HG03135 (cell line): ENCODE measurements at regions not wholly inside any gene's neighbourhood (a gene's known extent, or its start where the extent isn't known, plus 50 kb on each side); places are given as distances from the start of the nearest gene placed in this dataset.
"Not testable (repeated sequence)": the region's sequence is repeated elsewhere in the genome, so short reads cannot be mapped to it uniquely, and the experiment has no call there.

ENCODE experiments used
- ATAC-seq: cut with Tn5 transposase; IDR thresholded peaks from one replicate; pipeline ENCODE4 v1.9.1; 2021; ENCODE audit warnings: mild to moderate bottlenecking, moderate library complexity; ENCODE audit not compliant: unreplicated experiment

DNA sequence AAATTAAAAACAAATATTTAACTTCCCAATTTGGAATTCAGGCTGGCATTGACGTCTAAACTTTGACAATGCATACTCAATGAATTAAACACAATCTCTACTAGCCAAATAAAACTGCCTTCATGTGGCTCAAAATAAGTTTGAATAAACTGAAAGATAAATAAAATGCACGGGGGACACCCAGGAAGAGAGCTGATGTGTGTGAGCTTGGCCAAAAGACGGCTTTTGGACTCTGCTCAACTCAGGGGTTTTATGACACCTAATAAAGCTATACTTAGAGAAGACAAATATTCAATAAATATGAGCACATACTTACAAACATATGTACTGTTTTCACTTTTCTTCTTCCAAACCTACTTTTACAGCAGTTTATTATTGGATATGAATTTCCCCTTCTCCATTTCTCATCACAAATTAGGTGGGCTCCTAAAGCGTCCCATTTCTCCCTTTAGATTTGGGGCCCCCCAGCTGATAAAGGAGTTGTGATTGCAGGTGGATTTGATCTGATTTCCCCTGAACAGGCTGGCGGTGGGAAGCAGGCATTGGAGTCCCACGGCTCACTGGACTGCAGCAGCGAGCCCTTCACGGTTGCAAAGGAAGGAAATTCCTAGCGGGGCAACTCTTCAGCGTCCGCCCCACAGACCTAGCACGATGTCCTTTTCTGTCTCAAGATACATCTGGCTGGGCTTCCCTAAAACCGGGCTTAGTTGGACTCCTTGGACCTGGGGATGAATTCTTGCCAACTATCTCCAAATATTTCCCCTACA, 79.6 kb downstream of the INSIG1 start:
- no peak for ATAC-seq

DNA sequence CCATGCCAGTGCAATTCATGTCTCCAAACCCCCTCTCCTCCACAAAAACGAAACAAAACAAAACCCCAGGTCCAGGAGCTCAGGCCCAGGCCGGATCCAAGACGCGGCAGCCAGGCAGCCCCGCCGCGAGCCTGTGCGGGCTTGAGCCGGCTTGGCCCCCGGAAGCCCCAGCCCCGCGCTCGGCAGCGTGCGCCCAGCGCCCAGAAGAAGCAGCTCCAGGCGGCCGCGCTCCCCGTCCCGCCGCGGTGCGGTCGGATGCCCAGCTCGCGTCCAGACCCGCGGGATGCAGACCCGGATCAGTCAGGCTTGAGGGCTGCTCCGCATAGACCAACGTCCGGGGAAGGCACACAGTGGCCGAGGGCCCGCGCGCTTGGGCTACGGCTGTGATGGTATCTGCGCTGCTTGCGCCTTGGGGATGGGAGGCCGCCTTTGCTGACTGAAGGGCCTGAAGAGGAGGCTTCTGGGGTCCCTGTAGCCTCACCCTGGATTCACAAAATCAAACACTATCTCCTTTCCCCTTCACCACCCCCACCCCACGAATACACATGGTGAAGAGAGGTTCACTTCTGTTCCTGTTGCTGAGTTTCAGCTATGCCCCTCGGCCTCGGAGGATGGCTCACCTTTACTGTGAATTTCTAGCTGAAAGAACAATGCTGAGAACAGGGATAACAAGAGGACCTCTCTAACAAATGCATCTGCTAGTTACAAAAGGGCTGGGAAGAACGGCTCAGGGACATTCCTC, 79.9 kb upstream of the EN2 start:
- ATAC-seq: no peak

DNA sequence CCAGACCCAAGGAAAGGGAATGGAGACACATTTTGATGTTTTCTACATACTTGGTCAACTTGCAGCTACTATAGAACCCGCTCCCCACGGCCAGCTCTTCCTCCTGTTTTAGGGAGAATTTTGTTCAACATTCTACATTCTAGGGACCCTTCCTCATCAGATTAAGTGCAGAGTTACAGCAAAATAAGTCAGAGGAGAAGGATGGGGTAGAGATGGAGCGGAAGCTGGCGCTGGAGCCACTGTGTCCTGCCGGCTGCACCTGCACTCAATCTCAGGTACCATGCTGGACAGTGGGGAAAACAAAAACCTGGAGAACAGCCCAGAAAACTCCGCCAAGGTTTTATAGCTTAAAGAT, 79.4 kb upstream of the EN2 start:
- no peak for ATAC-seq

DNA sequence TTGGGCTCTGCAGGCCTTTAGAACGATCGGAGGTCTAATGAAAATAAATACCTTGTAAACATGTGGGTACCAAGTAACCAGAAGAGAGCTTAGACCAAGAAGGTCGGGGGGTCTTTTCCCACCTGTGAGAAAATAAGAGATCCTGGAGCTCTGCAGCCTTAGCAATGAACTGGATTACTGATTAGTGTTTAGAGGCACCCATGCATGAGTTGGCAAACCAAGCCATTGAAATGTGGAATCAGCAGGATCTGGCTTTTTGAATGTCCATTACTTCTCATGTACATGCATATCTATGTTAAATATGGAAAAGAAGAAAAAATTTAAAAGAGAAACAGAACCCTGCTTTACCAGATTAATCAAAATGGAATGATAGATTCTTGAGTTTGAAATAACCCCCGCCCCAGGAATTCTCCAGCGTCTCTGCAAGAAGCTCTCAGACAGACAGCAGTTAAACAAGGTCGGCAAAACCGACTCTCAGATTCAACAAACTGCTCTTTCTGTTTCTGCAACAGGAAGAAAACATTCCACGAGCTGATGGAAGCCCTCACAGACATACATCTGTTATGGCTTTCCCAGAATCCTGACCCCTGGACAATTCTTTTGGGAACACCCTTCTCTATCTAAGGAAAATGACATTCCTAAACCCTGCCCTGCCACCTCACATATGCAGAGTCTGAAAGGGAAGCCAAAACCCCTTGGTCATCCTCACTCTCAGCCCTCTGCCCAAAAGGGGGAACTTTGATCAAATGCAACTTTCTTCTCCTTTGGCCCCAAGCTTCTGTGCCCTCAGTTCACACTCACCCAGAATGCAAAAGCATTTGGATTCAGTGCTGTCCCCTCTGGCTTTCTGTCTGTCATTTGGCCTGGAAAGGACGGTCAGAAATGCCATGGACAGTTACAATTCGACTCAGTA, 78.7 kb upstream of the EN2 start:
- no peak for ATAC-seq

DNA sequence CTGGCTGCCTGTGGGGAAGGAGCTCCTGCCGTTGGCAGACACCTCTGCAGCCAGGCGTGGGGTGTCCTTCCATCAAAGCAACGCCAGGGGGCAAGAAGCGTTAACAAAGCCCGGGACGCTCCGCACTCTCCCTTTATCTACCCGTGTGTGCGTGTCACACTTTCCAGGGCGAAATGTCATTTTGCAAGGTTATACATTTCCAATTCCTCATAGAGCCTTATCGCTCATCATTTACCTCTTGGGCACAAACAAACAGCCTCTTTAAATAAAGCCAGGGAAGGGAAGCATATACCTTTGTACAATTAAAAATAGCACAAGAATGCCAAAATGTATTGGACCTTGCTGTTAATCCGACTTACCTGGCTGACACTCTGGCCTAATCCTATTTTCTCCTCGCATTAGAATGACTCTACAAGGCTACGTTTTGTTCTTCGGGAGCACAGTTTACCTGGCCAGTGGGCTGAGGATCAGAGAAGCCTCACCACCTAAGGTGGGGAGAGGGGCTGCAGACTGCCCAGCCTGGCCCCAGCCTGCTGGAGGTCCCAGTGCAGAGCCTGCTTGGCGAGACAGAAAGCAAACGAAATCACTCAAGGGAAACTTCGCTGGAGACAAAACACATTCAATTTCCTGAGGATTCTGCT, 77.6 kb upstream of the EN2 start:
- ATAC-seq: peak; percentile 70

DNA sequence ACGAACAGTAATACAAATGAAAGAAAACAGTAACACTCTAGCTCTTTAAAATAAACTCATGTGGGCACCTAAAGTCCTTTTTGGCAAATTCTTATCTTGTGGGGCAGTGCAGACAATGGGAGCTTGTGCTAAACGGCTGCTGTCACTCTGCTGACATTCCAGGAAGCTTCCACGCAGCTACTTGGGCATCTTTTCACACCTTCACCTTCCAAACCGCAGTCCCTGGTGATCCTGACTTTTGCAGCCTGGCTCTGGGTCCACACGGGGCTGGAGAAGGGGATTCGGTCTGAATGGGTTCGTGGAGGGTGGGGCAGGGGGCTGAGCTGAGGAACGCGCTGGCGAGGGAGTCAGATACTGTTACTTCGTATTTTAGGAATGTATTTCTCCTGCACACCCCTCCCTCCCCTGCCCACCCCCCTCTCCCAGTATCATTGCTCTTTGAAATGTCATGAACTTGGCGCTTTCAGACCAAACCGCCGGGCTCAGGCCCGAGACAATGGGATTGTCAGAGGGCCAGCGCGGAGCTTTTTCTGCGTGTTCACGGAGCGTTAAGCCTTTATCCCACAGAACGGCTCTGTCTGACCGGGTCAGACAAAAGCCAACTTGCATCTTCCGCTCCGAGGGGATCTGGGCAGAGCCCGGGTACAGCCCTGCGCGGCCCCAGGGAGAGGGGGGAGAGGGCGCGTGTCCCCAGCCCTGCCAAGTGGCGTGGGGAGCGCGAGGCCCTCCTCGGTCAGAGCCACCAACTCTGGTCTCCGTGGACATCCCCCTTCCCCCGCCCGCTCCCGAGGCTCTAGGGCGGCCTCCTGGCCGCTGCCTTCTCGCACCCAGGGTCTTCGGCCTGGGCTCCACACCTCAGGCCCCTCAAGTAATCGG, 76.7 kb upstream of the EN2 start:
- no peak for ATAC-seq

DNA sequence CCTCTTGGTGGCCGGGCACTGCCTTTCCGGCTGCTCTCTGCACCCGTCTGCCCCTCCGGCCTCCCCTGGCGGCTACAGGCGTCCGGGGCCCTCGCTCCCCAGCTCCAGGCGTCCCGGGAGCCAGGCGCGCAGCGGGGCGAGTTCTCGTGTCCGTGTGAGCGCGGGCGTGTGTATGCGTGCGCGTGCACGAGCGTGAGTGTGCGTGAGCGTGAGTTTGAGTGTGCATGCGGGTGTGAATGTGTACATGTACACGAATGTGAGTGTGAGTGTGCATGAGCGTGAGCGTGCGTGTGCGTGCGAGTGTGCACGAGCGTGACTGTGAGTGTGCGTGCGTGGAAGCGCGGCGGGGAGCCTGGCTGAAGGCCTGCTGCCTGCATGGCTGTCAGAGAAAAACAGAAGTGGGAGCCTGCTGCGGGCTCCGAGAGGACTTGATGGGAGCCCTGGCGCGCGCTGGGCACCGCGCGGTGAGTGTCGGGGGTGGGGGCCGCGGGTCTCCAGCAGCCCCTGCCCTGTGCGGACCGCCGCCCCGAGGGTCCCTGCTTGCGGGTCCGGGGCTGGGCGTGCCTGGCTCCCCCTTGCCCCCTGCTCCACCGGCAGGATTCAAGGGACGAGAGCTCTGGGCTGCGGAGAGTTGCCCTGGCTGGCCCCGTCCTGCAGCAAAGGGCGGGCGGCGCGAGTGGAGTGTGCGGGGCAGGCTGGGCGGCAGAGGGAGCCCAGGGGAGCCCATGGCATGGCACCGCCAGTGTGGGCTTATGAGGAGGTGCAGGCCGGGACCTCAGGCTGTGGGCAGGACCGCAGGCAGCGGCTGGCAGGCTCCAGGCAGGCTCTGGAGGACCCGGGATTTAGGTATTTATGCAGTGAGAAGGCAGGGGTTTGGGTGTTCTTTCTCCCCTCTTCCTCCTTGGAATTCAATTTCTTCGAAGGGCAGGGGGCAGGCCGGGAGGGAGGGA, 75.8 kb upstream of the EN2 start:
- no peak for ATAC-seq

DNA sequence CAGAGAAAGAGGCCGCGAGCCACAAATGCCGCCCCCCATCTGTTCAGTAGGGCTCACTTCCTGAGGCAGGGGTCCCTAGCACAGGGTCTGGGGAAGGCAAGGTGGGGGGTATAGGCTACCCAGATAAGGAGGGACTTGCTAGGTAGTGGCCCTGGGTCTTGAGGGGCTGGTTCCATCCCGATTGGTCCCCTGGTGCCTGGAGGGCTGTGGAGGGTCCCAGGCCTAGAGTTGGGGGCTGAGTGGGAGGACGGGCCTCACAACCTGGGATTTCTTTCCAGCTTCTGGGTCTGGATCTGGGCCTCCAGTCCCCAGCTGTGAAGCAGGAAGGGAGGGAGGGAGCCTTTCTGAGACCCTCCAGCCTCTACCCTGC, 75.1 kb upstream of the EN2 start:
- no peak for ATAC-seq

DNA sequence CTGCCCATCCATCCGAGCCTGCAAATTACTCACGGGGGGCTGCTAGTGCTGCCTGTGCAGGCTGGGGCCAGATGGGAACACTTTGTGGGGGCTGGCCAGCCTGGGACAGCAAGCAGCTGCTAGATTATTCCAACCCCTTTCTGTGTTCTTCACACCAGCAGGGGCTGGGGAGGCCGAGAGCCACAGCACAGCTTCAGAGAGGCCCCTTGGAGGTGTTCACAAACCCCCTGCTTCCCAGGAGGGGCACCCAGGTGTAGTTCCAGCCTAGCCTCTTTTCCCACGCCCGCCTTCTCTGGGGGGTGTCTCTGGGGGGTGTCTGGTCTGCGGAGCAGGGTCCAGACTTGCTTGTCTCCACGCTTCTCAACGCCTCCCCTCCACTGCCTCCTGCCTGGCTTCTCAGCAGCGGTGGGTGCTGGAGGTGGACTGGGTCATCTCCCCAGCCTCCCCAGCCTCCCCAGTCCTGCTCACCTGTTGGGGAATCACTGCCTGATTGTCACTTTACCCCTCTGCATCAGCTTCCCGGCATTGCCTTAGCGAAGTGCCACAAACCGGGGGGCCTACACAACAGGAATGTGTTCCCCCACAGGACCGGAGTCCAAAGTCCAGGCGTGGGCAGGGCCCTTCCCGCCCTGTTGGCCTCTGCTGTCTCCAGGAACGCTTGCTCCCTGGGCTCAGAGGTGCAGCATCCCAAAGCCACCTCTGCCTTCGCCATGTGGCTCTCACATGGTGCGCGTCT, 74.0 kb upstream of the EN2 start:
- ATAC-seq: no peak

DNA sequence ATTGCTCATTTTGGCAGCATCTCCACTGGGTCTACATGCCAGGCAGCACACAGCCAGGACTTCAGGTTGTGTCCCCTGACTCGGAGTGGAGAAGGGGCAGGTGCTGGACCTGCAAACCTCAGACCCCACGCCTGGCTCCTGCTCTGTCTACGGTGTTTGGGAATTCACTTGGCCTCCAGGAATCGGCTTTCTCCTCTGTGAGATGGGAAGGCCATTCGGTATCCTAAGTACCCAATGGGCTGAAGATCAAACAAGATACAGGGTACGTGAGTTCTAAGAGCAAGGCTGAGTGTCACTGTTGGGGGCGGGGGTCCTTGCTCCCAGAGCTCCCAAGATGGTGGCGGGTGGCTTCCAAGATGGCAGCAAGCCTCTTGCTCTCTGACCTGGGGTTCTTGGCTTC, 73.2 kb upstream of the EN2 start:
- ATAC-seq: no peak

DNA sequence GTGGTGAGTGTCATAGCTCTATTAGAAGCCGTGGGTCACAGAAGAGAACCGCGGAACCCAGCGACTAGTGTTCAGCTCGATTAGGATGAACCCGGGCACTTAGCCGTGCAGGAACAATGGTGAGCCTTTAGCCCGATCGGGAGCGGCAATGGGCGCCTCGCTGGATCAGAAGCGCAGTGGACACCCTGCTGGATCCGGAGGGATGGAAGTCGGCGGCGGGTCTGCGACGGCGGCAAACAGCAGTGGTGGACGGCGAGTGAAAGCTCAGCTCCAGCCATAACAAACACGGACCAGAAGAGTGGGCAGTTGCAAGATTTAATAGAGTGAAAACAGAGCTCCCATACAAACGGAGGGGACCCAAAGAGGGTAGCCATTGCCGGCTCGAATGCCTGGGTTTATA, 72.7 kb upstream of the EN2 start:
- not testable (repeated sequence) for ATAC-seq

DNA sequence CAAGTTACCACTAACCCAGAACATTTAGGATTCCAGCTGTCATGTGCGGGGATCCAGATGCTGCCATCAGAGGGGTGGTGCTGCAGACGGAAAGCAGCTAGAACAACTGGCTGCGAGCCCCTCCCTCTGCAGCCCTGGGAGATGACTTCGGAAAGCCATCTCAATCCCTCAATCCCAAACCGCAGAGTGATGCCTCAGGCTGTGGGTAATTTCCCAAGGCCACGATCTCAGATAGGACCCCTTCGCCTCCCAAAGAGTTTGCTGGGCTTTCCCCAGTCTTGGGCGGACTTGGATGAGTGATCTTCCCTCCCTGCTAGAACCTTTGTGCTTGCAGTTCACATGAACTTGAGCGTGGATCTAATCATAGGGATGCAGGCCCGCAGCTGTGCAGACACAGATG, 71.3 kb upstream of the EN2 start:
- ATAC-seq: no peak

DNA sequence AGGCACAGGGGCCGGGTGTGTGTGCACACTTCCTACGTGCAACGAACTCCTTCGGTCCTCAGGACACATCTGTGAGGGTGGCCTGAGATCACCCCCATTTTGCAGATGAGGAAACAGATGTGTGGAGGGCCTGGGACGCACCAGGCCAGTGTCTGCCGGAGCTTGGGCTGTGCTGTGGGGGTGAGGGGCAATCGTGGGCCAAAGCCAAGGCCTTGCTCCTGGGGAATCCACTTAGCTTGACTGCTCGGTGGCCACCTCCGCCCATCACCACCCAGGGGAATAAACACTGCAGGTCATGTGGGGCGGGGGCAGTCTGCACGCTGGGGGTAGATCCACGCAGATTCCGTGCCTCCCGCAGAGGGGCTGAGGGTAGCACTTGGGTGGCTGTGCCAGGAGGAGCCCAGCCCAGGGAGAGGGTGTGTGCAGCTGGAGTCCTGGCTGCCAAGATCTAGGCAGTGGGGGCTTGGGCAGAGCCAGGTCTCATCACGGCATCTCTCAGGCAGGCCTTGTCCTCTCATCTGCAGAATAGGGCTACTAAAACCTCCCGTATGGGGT, 70.8 kb upstream of the EN2 start:
- ATAC-seq: no peak

DNA sequence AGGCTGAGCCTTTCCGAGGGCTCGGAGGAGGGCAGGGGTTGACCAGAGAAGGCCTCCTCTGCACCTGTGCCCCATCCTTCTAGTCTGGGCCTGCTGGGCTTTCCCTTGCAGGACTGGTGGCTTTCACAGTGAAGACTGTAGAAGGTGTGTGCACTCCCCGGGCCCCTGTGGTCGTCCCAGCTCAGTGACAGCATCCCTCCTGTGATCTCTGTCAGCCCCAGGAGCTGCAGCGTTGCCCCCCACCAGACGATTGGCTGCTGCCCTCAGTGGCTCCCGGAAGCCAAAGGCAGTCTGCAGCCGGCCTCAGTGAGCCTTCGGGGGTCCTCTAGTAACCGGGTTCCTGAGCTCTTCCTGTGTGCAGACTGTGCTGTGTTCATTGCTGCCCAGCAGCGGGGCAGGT, 69.4 kb upstream of the EN2 start:
- no peak for ATAC-seq

DNA sequence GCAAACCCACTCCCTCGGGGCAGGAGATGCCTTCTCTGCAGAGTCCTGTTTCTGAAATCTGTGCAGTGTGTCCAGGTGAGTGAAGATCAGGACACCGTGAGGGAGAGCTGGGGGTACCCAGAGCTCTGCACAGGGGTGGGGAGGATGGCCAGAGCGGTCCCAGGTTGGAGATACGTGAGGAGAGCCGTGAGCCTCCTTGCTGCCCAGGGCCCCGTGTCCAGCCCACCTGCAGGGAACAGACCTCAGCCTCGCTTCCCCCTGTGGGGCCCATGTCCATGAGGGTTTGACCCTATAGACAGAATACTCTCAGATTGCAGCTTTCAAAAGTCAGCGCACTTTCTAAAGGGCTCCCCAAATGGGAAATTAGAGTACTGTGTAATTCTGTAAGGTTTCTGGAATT, 66.5 kb upstream of the EN2 start:
- ATAC-seq: no peak

DNA sequence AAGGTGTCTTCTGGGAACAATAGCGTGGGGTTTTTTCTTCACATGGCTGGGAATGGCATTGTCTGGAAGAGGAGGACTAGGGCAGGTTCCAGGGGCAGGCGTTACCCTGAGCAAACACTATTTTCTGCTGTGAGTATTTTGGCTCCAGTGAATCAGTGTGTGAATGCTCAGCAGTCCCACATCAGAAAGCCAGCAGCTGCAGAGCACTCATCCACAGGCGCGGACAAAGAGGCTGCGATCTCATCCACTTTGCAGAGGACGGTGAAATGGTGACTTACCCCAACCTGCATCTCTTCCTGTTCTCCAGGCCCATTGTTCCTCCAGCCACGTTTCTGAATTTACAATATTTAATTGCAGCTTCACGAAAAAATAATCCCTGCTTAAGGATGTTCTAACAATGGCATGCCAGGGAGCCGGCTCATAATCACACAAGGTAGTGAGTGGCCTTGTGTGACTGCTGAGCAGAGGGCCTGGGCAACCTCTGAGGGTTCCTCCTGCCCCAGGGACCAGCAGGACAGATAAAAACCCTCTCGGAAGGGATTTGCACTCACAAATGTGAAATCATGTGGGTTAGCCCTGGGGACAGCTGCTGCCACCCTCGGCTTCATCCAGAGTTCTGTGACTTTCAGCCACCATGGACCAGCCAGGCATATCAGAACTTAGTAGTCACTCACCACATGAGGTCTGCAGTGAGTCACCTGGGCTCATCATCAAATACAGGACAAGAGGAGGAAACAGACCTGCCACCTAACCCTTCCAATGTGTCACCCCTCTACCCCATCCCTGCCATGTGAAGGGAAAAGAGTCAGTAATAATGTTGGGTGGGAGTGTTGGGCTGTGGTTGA, 65.0 kb upstream of the EN2 start:
- no peak for ATAC-seq

DNA sequence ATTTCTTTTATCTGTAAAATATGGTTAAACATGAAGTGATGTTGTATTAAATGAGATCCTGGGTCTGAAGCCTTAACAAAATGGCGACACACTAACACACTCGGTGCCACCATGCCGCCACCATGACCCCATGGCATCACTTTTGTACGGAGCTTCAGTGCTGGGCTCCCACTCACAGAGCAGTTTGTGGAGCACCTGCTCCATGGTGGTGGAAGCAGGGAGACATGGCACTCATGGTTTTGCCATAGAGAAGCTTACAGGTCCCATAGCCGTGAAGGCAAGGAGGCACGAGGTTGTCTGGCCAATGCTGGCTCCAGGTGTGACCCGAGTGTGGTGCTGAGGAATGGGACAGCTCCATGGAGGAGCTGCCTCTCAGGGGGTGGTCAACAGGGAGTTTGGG, 63.5 kb upstream of the EN2 start:
- no peak for ATAC-seq
